ENCODE measurements at regions not wholly inside any gene's neighbourhood (a gene's known extent, or its start where the extent isn't known, plus 50 kb on each side); places are given as distances from the start of the nearest gene placed in this dataset.
"Not testable (repeated sequence)": the region's sequence is repeated elsewhere in the genome, so short reads cannot be mapped to it uniquely, and the experiment has no call there.

- H3K9me3 ChIP-seq; H3K4me3 ChIP-seq; H3K27me3 ChIP-seq (ENCODE audit: low read depth); DNase-seq; H3K4me1 ChIP-seq; ATAC-seq; intact Hi-C loops (cut with DNase I); H3K27ac ChIP-seq; H3K36me3 ChIP-seq: not testable (repeated sequence)
Observed at GRCh38 chr9:138174954-138175353, 297.4 kb downstream of the CACNA1B start.

- ATAC-seq; H3K9me3 ChIP-seq; DNase-seq; H3K27ac ChIP-seq; H3K36me3 ChIP-seq; H3K27me3 ChIP-seq (ENCODE audit: low read depth); H3K4me1 ChIP-seq; H3K4me3 ChIP-seq; intact Hi-C loops (cut with DNase I): not testable (repeated sequence)
Observed at GRCh38 chr9:138175354-138175753, 297.8 kb downstream of the CACNA1B start.

- ATAC-seq; H3K27ac ChIP-seq; H3K4me1 ChIP-seq; H3K36me3 ChIP-seq; H3K9me3 ChIP-seq; intact Hi-C loops (cut with DNase I); H3K27me3 ChIP-seq (ENCODE audit: low read depth); H3K4me3 ChIP-seq; DNase-seq: not testable (repeated sequence)
Observed at GRCh38 chr9:138177091-138177490, 299.5 kb downstream of the CACNA1B start.

GRCh38 chr9:138179003-138179402, 301.4 kb downstream of the CACNA1B start:
- H3K27me3 ChIP-seq (ENCODE audit: low read depth); H3K4me1 ChIP-seq; ATAC-seq; H3K9me3 ChIP-seq; intact Hi-C loops (cut with DNase I); DNase-seq; H3K4me3 ChIP-seq; H3K36me3 ChIP-seq; H3K27ac ChIP-seq: not testable (repeated sequence)

- H3K4me3 ChIP-seq; H3K4me1 ChIP-seq; H3K36me3 ChIP-seq; DNase-seq; H3K27ac ChIP-seq; ATAC-seq; H3K9me3 ChIP-seq; intact Hi-C loops (cut with DNase I); H3K27me3 ChIP-seq (ENCODE audit: low read depth): not testable (repeated sequence)
Observed at GRCh38 chr9:138179671-138180070, 302.1 kb downstream of the CACNA1B start.

- ATAC-seq; intact Hi-C loops (cut with DNase I); H3K27me3 ChIP-seq (ENCODE audit: low read depth); H3K36me3 ChIP-seq; H3K9me3 ChIP-seq; H3K4me3 ChIP-seq; H3K27ac ChIP-seq; DNase-seq; H3K4me1 ChIP-seq: not testable (repeated sequence)
Observed at GRCh38 chr9:138181963-138182362, 304.4 kb downstream of the CACNA1B start.

GRCh38 chr9:138197156-138197555, 319.6 kb downstream of the CACNA1B start:
- H3K27me3 ChIP-seq (ENCODE audit: low read depth); H3K36me3 ChIP-seq; intact Hi-C loops (cut with DNase I); H3K27ac ChIP-seq; H3K4me3 ChIP-seq; DNase-seq; H3K4me1 ChIP-seq; ATAC-seq; H3K9me3 ChIP-seq: not testable (repeated sequence)

- H3K36me3 ChIP-seq; intact Hi-C loops (cut with DNase I); H3K9me3 ChIP-seq; DNase-seq; ATAC-seq; H3K27ac ChIP-seq; H3K27me3 ChIP-seq (ENCODE audit: low read depth); H3K4me3 ChIP-seq; H3K4me1 ChIP-seq: not testable (repeated sequence)
Observed at GRCh38 chr9:138198963-138199362, 321.4 kb downstream of the CACNA1B start.

- H3K4me3 ChIP-seq; intact Hi-C loops (cut with DNase I); H3K27ac ChIP-seq; H3K27me3 ChIP-seq (ENCODE audit: low read depth); H3K36me3 ChIP-seq; ATAC-seq; H3K9me3 ChIP-seq; H3K4me1 ChIP-seq: not testable (repeated sequence)
- DNase-seq, result peak; percentile 22
Observed at GRCh38 chr9:138199917-138200316, 322.3 kb downstream of the CACNA1B start.

GRCh38 chr9:138200481-138201142, 323.0 kb downstream of the CACNA1B start:
- H3K4me3 ChIP-seq; H3K4me1 ChIP-seq; H3K36me3 ChIP-seq; H3K27me3 ChIP-seq (ENCODE audit: low read depth); H3K27ac ChIP-seq; DNase-seq; intact Hi-C loops (cut with DNase I); H3K9me3 ChIP-seq: not testable (repeated sequence)
- ATAC-seq, result peak; percentile 12 to 23

GRCh38 chr9:138201167-138201889, 323.7 kb downstream of the CACNA1B start:
- ATAC-seq (peak; percentile 19 to 22), DNase-seq (peak; percentile 32)
- intact Hi-C loops (cut with DNase I); H3K9me3 ChIP-seq; H3K4me1 ChIP-seq; H3K27me3 ChIP-seq (ENCODE audit: low read depth); H3K27ac ChIP-seq; H3K36me3 ChIP-seq; H3K4me3 ChIP-seq: not testable (repeated sequence)

- H3K36me3 ChIP-seq; ATAC-seq; H3K4me1 ChIP-seq; H3K4me3 ChIP-seq; H3K27me3 ChIP-seq (ENCODE audit: low read depth); H3K27ac ChIP-seq; H3K9me3 ChIP-seq; intact Hi-C loops (cut with DNase I): not testable (repeated sequence)
- DNase-seq, result peak; percentile 12
Observed at GRCh38 chr9:138202043-138202442, 324.5 kb downstream of the CACNA1B start.

- H3K36me3 ChIP-seq; ATAC-seq; H3K9me3 ChIP-seq; H3K27me3 ChIP-seq (ENCODE audit: low read depth); intact Hi-C loops (cut with DNase I); DNase-seq; H3K27ac ChIP-seq; H3K4me1 ChIP-seq; H3K4me3 ChIP-seq: not testable (repeated sequence)
Observed at GRCh38 chr9:138203304-138203703, 325.7 kb downstream of the CACNA1B start.

GRCh38 chr9:138203872-138204271, 326.3 kb downstream of the CACNA1B start:
- ATAC-seq; H3K4me1 ChIP-seq; intact Hi-C loops (cut with DNase I); DNase-seq; H3K27ac ChIP-seq; H3K4me3 ChIP-seq; H3K9me3 ChIP-seq; H3K36me3 ChIP-seq; H3K27me3 ChIP-seq (ENCODE audit: low read depth): not testable (repeated sequence)

All from lower lobe of right lung (tissue), 2 donors.